ENCODE measurements at regions not wholly inside any gene's neighbourhood (a gene's known extent, or its start where the extent isn't known, plus 50 kb on each side); places are given as distances from the start of the nearest gene placed in this dataset.

DNA sequence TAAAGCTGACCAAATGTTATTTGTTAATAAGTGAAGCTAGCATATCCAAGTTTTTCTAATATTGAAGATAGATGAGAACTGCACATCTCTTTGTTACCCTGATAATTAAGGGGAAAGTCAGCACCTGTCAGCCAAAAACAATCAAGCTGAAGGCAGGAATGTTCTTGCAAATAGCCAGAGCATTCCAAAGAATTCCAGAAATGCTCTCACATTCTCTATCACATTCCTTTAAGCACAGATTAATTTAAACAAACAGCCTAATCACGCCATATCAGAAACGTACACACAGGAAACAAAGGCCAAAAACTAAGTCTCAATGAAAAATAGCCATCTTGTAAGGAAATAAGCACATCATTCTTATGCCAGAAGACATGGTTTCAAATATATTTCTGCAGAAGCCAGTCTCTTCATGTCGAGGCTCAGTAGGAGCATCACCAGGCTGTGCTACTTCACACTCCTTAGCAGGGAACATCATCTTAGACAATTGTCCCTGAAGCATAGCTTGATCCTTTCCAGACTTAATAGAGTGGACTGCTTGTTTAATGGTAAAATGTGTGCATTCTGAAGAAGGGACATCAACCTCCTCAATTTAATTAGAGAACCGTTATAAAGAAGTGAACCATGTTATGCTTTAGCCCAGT lies 252.9 kb upstream of the TTC29 start:
- TF ChIP-seq CTCF (IDR thresholded peaks at IDR 0.05) (no peak), POLR2A (IDR thresholded peaks at IDR 0.05) (no peak)
